ENCODE measurements at regions not wholly inside any gene's neighbourhood (a gene's known extent, or its start where the extent isn't known, plus 50 kb on each side); places are given as distances from the start of the nearest gene placed in this dataset.

GRCh38 chr13:97700306-97700848 lies 253.1 kb upstream of the IPO5 start:
- no peak for ATAC-seq (ENCODE audit: insufficient number of reproducible peaks, low FRiP score, low read depth)
- Histone ChIP-seq H3K9me3 (no peaks in the 10 kb centered on the region), H3K27ac (no peak overlapping the region), H3K4me1 (ENCODE audit: control insufficient read depth in 1 of 2, low read depth in 2 of 2) (no peaks in the 10 kb centered on the region), H3K27me3 (replicated peaks; ENCODE audit: insufficient read depth) (no peaks in the 10 kb centered on the region), H3K4me3 (no peak overlapping the region), H3K36me3 (no peaks in the 10 kb centered on the region)
- no peak for TF ChIP-seq CTCF (IDR thresholded peaks at IDR 0.05)
- no peak for DNase-seq (ENCODE audit: low spot score)

GRCh38 chr13:97702614-97703013 lies 250.9 kb upstream of the IPO5 start:
- H3K27ac ChIP-seq, result no peak overlapping the region
- TF ChIP-seq CTCF (IDR thresholded peaks at IDR 0.05), result no peak
- H3K9me3 ChIP-seq, result no peaks in the 10 kb centered on the region
- H3K27me3 ChIP-seq (replicated peaks; ENCODE audit: insufficient read depth), result no peaks in the 10 kb centered on the region
- H3K4me3 ChIP-seq, result no peak overlapping the region
- ATAC-seq (ENCODE audit: insufficient number of reproducible peaks, low FRiP score, low read depth) (no peak), DNase-seq (ENCODE audit: low spot score) (no peak)
- no peaks in the 10 kb centered on the region for H3K36me3 ChIP-seq
- H3K4me1 ChIP-seq (ENCODE audit: control insufficient read depth in 1 of 2, low read depth in 2 of 2), result no peaks in the 10 kb centered on the region

DNA sequence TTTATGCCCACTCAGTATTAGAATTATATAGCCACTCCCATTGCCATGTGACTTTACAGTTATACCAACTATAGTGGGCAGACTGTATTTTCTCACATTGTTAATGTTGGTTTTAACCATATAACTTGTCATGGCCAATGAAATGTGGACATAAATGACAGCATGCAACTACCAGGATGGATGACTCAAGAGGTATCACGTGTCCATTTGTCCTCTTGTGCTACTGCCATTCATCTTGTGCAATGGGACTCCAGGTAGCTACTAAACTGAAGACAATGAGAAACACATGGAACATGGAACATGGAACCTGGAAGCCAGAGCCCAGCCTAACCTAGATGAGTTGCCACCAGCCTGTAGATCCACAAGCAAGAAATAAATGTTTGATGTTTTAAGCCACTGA lies 242.7 kb upstream of the IPO5 start:
- H3K36me3 ChIP-seq, result no peaks in the 10 kb centered on the region
- no peak for ATAC-seq (ENCODE audit: insufficient number of reproducible peaks, low FRiP score, low read depth)
- no peaks in the 10 kb centered on the region for H3K27me3 ChIP-seq (replicated peaks; ENCODE audit: insufficient read depth)
- no peaks in the 10 kb centered on the region for H3K4me1 ChIP-seq (ENCODE audit: control insufficient read depth in 1 of 2, low read depth in 2 of 2)
- no peak for TF ChIP-seq CTCF (IDR thresholded peaks at IDR 0.05)
- H3K9me3 ChIP-seq, result no peaks in the 10 kb centered on the region
- no peak overlapping the region for H3K4me3 ChIP-seq
- no peak for DNase-seq (ENCODE audit: low spot score)
- no peak overlapping the region for H3K27ac ChIP-seq

GRCh38 chr13:97712770-97713169 lies 240.7 kb upstream of the IPO5 start:
- no peaks in the 10 kb centered on the region for H3K36me3 ChIP-seq
- no peak for TF ChIP-seq CTCF (IDR thresholded peaks at IDR 0.05)
- H3K27me3 ChIP-seq (replicated peaks; ENCODE audit: insufficient read depth), result no peaks in the 10 kb centered on the region
- H3K27ac ChIP-seq, result no peak overlapping the region
- H3K4me1 ChIP-seq (ENCODE audit: control insufficient read depth in 1 of 2, low read depth in 2 of 2), result no peaks in the 10 kb centered on the region
- H3K4me3 ChIP-seq, result no peak overlapping the region
- DNase-seq (ENCODE audit: low spot score) (no peak), ATAC-seq (ENCODE audit: insufficient number of reproducible peaks, low FRiP score, low read depth) (no peak)
- no peaks in the 10 kb centered on the region for H3K9me3 ChIP-seq

DNA sequence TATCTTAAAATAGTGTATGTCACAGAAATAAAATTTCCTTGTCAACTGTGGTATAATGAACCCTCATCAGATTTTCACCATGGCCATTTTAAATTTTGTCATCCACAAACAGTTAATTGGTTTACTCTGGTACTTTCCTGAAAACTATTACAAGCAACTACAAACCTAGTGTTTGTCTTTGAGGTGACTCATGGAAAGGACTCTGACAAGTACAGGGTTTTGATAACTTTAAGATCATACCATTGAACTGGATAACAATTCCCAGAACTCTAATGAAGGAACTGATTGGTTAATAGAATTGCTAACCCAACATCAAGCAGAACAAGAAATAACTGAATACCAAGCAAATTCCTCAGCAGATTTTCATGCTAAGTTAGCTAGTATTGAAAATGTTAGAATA lies 237.7 kb upstream of the IPO5 start:
- Histone ChIP-seq H3K9me3 (no peaks in the 10 kb centered on the region), H3K27ac (no peak overlapping the region), H3K4me3 (no peak overlapping the region), H3K36me3 (no peaks in the 10 kb centered on the region), H3K27me3 (replicated peaks; ENCODE audit: insufficient read depth) (no peaks in the 10 kb centered on the region), H3K4me1 (ENCODE audit: control insufficient read depth in 1 of 2, low read depth in 2 of 2) (no peaks in the 10 kb centered on the region)
- no peak for ATAC-seq (ENCODE audit: insufficient number of reproducible peaks, low FRiP score, low read depth)
- TF ChIP-seq CTCF (IDR thresholded peaks at IDR 0.05), result no peak
- no peak for DNase-seq (ENCODE audit: low spot score)

All from thoracic aorta (tissue), 2 donors.